Endothelial cell of umbilical vein (primary cell): ENCODE measurements at regions not wholly inside any gene's neighbourhood (a gene's known extent, or its start where the extent isn't known, plus 50 kb on each side); places are given as distances from the start of the nearest gene placed in this dataset.

ENCODE experiments used
- BruUV-seq: library from RNA; stranded (reverse); fragments of 400-500 nt; replicated peaks from 2 replicates; lab custom pipeline; 2021; lab: Mats Ljungman, UMichigan
- CTCF ChIA-PET: fragments of 300-600, 350-600 bp; sonication (Branson Sonifier 250); formaldehyde crosslinking; loops from one replicate; lab custom pipeline; 2021; ENCODE audit warnings: antibody characterized with exemption, inconsistent platforms; lab: Charles Lee
- POLR2A ChIA-PET: fragments of 300-600, 350-600 bp; sonication (Branson Sonifier 250); formaldehyde crosslinking; loops from one replicate; lab custom pipeline; 2021; ENCODE audit warnings: antibody characterized with exemption, inconsistent platforms; lab: Charles Lee
- DNase-seq: peaks from one replicate; pipeline ENCODE4 v3.0.0-alpha.2; 2011; ENCODE audit warnings: low read depth, low spot score
- FAIRE-seq: peaks from 2 replicates; lab custom pipeline; 2011; peaks lifted over from hg19 to GRCh38; lab: Jason Lieb, UNC
- H2AFZ ChIP-seq: 2 replicates; pipeline ENCODE4 v1.6.0; 2012; ENCODE audit warnings: low read depth, low read length, control low read depth, inconsistent platforms
- H3K27ac ChIP-seq: 2 replicates; pipeline ENCODE4 v1.5.1; 2011; ENCODE audit warnings: low read depth, mild to moderate bottlenecking, control low read depth, low read length, moderate library complexity; ENCODE audit not compliant: insufficient read depth
- H3K27me3 ChIP-seq, 2 experiments: 2 replicates each; pipeline versions ENCODE4 v1.6.0 to v1.6.1; 2011; ENCODE audit warnings: low read length in 2 of 2, mixed read lengths in 1 of 2; ENCODE audit not compliant: control insufficient read depth in 2 of 2, insufficient read depth in 2 of 2
- H3K36me3 ChIP-seq, 2 experiments: 2 replicates in 1 of 2; 3 replicates in 1 of 2; pipeline ENCODE4 v1.5.1; 2011; ENCODE audit warnings: low read length in 2 of 2, mild to moderate bottlenecking in 1 of 2, moderate library complexity in 1 of 2; ENCODE audit not compliant: control insufficient read depth in 2 of 2, insufficient read depth in 2 of 2; ENCODE audit errors: extremely low read depth in 1 of 2
- H3K4me1 ChIP-seq: 3 replicates; pipeline ENCODE4 v1.5.1; 2011; ENCODE audit warnings: mild to moderate bottlenecking, low read length; ENCODE audit not compliant: control insufficient read depth, insufficient read depth; ENCODE audit errors: extremely low read depth
- H3K4me2 ChIP-seq: 2 replicates; pipeline ENCODE4 v1.6.1; 2011; ENCODE audit warnings: low read length, control low read depth, mixed read lengths; ENCODE audit not compliant: insufficient read depth
- H3K4me3 ChIP-seq, 3 experiments: fragments of 200-600 bp in 1 of 3; sonication (generic), shearing (Covaris generic) in 1 of 3; replicated peaks in 1 of 3; 2 replicates each; pipeline ENCODE4 v1.5.1; 2011 to 2016; ENCODE audit warnings: control low read depth in 3 of 3, low read length in 3 of 3, mild to moderate bottlenecking in 2 of 3, inconsistent platforms in 1 of 3, low read depth in 1 of 3, moderate library complexity in 1 of 3; ENCODE audit not compliant: insufficient read depth in 1 of 3
- H3K79me2 ChIP-seq: 2 replicates; pipeline ENCODE4 v1.6.0; 2012; ENCODE audit warnings: low read length, inconsistent platforms; ENCODE audit not compliant: control insufficient read depth, insufficient read depth
- H3K9ac ChIP-seq: replicated peaks from 2 replicates; pipeline ENCODE3; 2011; ENCODE audit warnings: low read length, control low read depth; ENCODE audit not compliant: insufficient read depth; ENCODE audit errors: extremely low read depth
- H3K9me1 ChIP-seq: replicated peaks from 3 replicates; pipeline ENCODE4 v1.6.0; 2011; ENCODE audit warnings: mild to moderate bottlenecking, low read length; ENCODE audit not compliant: control insufficient read depth, insufficient read depth; ENCODE audit errors: extremely low read depth
- H3K9me3 ChIP-seq: replicated peaks from 2 replicates; pipeline ENCODE4 v1.5.1; 2012; ENCODE audit warnings: low read length, inconsistent platforms; ENCODE audit not compliant: control insufficient read depth, insufficient read depth
- H4K20me1 ChIP-seq: replicated peaks from 2 replicates; pipeline ENCODE3; 2011; ENCODE audit warnings: mild to moderate bottlenecking, low read length; ENCODE audit not compliant: control insufficient read depth, insufficient read depth; ENCODE audit errors: extremely low read depth
- EZH2 ChIP-seq: IDR thresholded peaks from 2 replicates; pipeline ENCODE4 v1.6.1; 2012; ENCODE audit warnings: borderline replicate concordance, low read depth, mild to moderate bottlenecking, moderate library complexity, low read length, inconsistent platforms; ENCODE audit not compliant: severe bottlenecking
- FOS ChIP-seq: IDR thresholded peaks from 2 replicates; pipeline ENCODE4 v1.6.1; 2011; ENCODE audit warnings: mild to moderate bottlenecking, low read length, moderate library complexity, borderline replicate concordance; ENCODE audit not compliant: insufficient read depth
- GATA2 ChIP-seq: IDR thresholded peaks from 2 replicates; pipeline ENCODE4 v1.7.0; 2011; ENCODE audit warnings: low read depth, mild to moderate bottlenecking, moderate library complexity, mixed read lengths, low read length; ENCODE audit not compliant: insufficient read length, insufficient read depth
- JUN ChIP-seq: IDR thresholded peaks from 2 replicates; pipeline ENCODE4 v1.6.1; 2011; ENCODE audit warnings: borderline replicate concordance, low read depth; ENCODE audit not compliant: insufficient read length, insufficient read depth
- MAX ChIP-seq: IDR thresholded peaks from 2 replicates; pipeline ENCODE4 v1.6.1; 2011; ENCODE audit not compliant: insufficient read depth, insufficient read length
- MYC ChIP-seq: IDR thresholded peaks from one replicate; pipeline ENCODE4 v1.6.1; 2011; ENCODE audit warnings: mild to moderate bottlenecking, low read depth, low read length
- POLR2A ChIP-seq: IDR thresholded peaks from 2 replicates; pipeline ENCODE4 v1.6.1; 2012; ENCODE audit warnings: low read depth, mild to moderate bottlenecking, control low read depth, low read length
- POLR2AphosphoS5 ChIP-seq: IDR thresholded peaks from 2 replicates; pipeline ENCODE4 v1.6.1; 2012; ENCODE audit warnings: low read depth, mild to moderate bottlenecking, control low read depth, low read length, moderate library complexity; ENCODE audit not compliant: insufficient read depth
- dilution Hi-C: fragments of 300-500 bp; cut with MboI; formaldehyde crosslinking; loops from one replicate; pipeline ENCODE4 v1.15.0; 2019; ENCODE audit warnings: low sequenced_read_pairs; ENCODE audit not compliant: extremely low pct_ligation_motif_present
- intact Hi-C: fragments of 100-400 bp; cut with micrococcal nuclease; formaldehyde crosslinking; loops from one replicate; pipeline ENCODE4 v1.10.0; 2022
- TF ChIP-seq, protein P1 (sequence below), 2 donors: IDR thresholded peaks; 1 replicate in 1 of 2; 2 replicates in 1 of 2; pipeline ENCODE4 v1.5.1; 2011; ENCODE audit warnings: low read length in 2 of 2, mild to moderate bottlenecking in 2 of 2, moderate library complexity in 2 of 2, control low read depth in 1 of 2, inconsistent platforms in 1 of 2, low read depth in 1 of 2; ENCODE audit not compliant: insufficient read depth in 1 of 2; ENCODE audit errors: extremely low read depth in 1 of 2

- dilution Hi-C loops (no loop called here), intact Hi-C loops (no loop called here)
- H3K27me3 ChIP-seq = no peaks in the 10 kb centered on the region
- no peaks in the 10 kb centered on the region for H3K4me1 ChIP-seq
- no peak for DNase-seq
- H3K4me3 ChIP-seq = no peak overlapping the region
- no TSS peak for BruUV-seq
- TF ChIP-seq MYC = no peak
- TF ChIP-seq POLR2A = no peak
- no peak for TF ChIP-seq MAX
- no peak for TF ChIP-seq JUN
- no peak for TF ChIP-seq GATA2
- TF ChIP-seq, protein P1, sequence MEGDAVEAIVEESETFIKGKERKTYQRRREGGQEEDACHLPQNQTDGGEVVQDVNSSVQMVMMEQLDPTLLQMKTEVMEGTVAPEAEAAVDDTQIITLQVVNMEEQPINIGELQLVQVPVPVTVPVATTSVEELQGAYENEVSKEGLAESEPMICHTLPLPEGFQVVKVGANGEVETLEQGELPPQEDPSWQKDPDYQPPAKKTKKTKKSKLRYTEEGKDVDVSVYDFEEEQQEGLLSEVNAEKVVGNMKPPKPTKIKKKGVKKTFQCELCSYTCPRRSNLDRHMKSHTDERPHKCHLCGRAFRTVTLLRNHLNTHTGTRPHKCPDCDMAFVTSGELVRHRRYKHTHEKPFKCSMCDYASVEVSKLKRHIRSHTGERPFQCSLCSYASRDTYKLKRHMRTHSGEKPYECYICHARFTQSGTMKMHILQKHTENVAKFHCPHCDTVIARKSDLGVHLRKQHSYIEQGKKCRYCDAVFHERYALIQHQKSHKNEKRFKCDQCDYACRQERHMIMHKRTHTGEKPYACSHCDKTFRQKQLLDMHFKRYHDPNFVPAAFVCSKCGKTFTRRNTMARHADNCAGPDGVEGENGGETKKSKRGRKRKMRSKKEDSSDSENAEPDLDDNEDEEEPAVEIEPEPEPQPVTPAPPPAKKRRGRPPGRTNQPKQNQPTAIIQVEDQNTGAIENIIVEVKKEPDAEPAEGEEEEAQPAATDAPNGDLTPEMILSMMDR (IDR thresholded peaks at IDR 0.05; ENCODE audit: extremely low read depth in 1 of 2, insufficient read depth in 1 of 2, low read depth in 1 of 2, low read length in 2 of 2) = no peak
- H3K9ac ChIP-seq = no peak overlapping the region
- no peaks in the 10 kb centered on the region for H3K79me2 ChIP-seq
- no peak for FAIRE-seq
- POLR2A ChIA-PET = no interaction called here
- H3K9me3 ChIP-seq = no peaks in the 10 kb centered on the region
- no peak overlapping the region for H3K27ac ChIP-seq
- no peaks in the 10 kb centered on the region for H4K20me1 ChIP-seq
- no peak overlapping the region for H3K4me2 ChIP-seq
- H2AFZ ChIP-seq = no peak overlapping the region
- no peaks in the 10 kb centered on the region for H3K36me3 ChIP-seq
- H3K9me1 ChIP-seq = no peaks in the 10 kb centered on the region
- CTCF ChIA-PET = no interaction called here
Observed at GRCh38 chr4:163913571-163913970, 419.1 kb downstream of the TMA16 start.

- intact Hi-C loops (no loop called here), dilution Hi-C loops (no loop called here)
- H2AFZ ChIP-seq = no peak overlapping the region
- no peak overlapping the region for H3K4me3 ChIP-seq
- H3K36me3 ChIP-seq = no peaks in the 10 kb centered on the region
- H3K27ac ChIP-seq = no peak overlapping the region
- no peaks in the 10 kb centered on the region for H4K20me1 ChIP-seq
- no peak overlapping the region for H3K9ac ChIP-seq
- DNase-seq (no peak), FAIRE-seq (no peak)
- H3K4me1 ChIP-seq = no peaks in the 10 kb centered on the region
- H3K4me2 ChIP-seq = no peak overlapping the region
- ChIA-PET CTCF (no interaction called here), POLR2A (no interaction called here)
- no peaks in the 10 kb centered on the region for H3K9me1 ChIP-seq
- no TSS peak for BruUV-seq
- no peaks in the 10 kb centered on the region for H3K27me3 ChIP-seq
- no peaks in the 10 kb centered on the region for H3K9me3 ChIP-seq
- TF ChIP-seq FOS = no peak
- no peak for TF ChIP-seq JUN
- TF ChIP-seq MYC = no peak
- TF ChIP-seq EZH2 = no peak
- TF ChIP-seq GATA2 = no peak
- no peak for TF ChIP-seq POLR2AphosphoS5
- TF ChIP-seq POLR2A = no peak
- no peak for TF ChIP-seq MAX
- TF ChIP-seq, protein P1 (IDR thresholded peaks at IDR 0.05; ENCODE audit: extremely low read depth in 1 of 2, insufficient read depth in 1 of 2, low read depth in 1 of 2, low read length in 2 of 2) = no peak
- H3K79me2 ChIP-seq = no peaks in the 10 kb centered on the region
Observed at GRCh38 chr4:163915896-163916295, 421.4 kb downstream of the TMA16 start.
